Lower leg skin (tissue), 3 donors: ENCODE measurements at regions not wholly inside any gene's neighbourhood (a gene's known extent, or its start where the extent isn't known, plus 50 kb on each side); places are given as distances from the start of the nearest gene placed in this dataset.

ENCODE experiments used
- CTCF ChIP-seq, 3 donors: fragments of 450-650 bp; IDR thresholded peaks; one replicate each; pipeline ENCODE4 v1.5.1; 2016; ENCODE audit warnings: antibody characterized with exemption in 3 of 3, mild to moderate bottlenecking in 3 of 3, moderate library complexity in 2 of 3
- POLR2A ChIP-seq, 2 donors: fragments of 450-650 bp; IDR thresholded peaks; one replicate each; pipeline ENCODE4 v1.6.1; 2016 to 2017; ENCODE audit warnings: antibody characterized with exemption in 2 of 2, mild to moderate bottlenecking in 1 of 2, moderate library complexity in 1 of 2

- TF ChIP-seq POLR2A (IDR thresholded peaks at IDR 0.05) (no peak), CTCF (IDR thresholded peaks at IDR 0.05) (no peak)
Observed at GRCh38 chr5:163997965-163998364, 492.5 kb downstream of the MAT2B start.
